ENCODE measurements at regions not wholly inside any gene's neighbourhood (a gene's known extent, or its start where the extent isn't known, plus 50 kb on each side); places are given as distances from the start of the nearest gene placed in this dataset.

DNA sequence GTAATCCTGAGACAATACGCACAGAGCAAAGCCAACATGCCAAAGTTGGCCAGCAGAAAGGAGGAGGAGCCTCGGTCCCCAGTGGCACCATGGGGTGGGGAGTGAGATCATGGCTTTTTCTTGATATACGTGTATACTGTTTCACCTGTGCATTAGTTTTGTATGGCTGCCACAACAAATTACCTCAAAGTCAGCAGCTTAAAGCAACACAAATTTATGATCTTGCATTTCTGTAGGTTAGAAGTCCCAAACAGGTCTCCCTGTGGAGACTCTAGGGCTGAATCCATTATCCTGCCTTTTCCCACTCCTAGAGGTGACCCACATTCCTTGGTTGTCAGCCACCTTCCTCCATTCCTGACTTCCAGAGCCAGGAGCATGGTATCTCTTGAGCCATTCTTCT, 176.9 kb upstream of the NSMCE3 start:
- TF ChIP-seq ZNF274 (IDR thresholded peaks at IDR 0.05; ENCODE audit: low read depth, low read length) (no peak), YY1 (IDR thresholded peaks at IDR 0.05; ENCODE audit: insufficient read depth, insufficient read length) (no peak), SUZ12 (IDR thresholded peaks at IDR 0.05; ENCODE audit: extremely low read depth, insufficient read depth, insufficient read length) (no peak)

Data from NT2/D1 (cell line).